ENCODE measurements at regions not wholly inside any gene's neighbourhood (a gene's known extent, or its start where the extent isn't known, plus 50 kb on each side); places are given as distances from the start of the nearest gene placed in this dataset.

GRCh38 chr16:14325502-14326401 is 254.6 kb downstream of the MRTFB start (continued):
- TF ChIP-seq ZIC2 (tag by site-specific recombination; IDR thresholded peaks at IDR 0.05) (peak; percentile 86), ZNF530 (tag by site-specific recombination; IDR thresholded peaks at IDR 0.05; ENCODE audit: low read depth) (no peak), ZNF529 (tag by site-specific recombination; IDR thresholded peaks at IDR 0.05; ENCODE audit: insufficient replicate concordance) (no peak), OVOL3 (tag by site-specific recombination; IDR thresholded peaks at IDR 0.05) (peak; percentile 58; the same call in 1 of the 2 replicates), ZNF558 (tag by site-specific recombination; IDR thresholded peaks at IDR 0.05) (0 out of 2 replicates have a peak, but pooled peaks have one; percentile 29), ZSCAN5A (tag by site-specific recombination; IDR thresholded peaks at IDR 0.05) (no peak), ZNF248 (tag by site-specific recombination; IDR thresholded peaks at IDR 0.05) (no peak), KLF1 (tag by site-specific recombination; IDR thresholded peaks at IDR 0.05) (no peak), RBAK (tag by site-specific recombination; IDR thresholded peaks at IDR 0.05) (no peak), PRDM6 (tag by site-specific recombination; IDR thresholded peaks at IDR 0.05) (peak; percentile 98), KLF8 (tag by site-specific recombination; IDR thresholded peaks at IDR 0.05) (0 out of 2 replicates have a peak, but pooled peaks have one; percentile 32), ZNF391 (tag by site-specific recombination; IDR thresholded peaks at IDR 0.05; ENCODE audit: borderline replicate concordance, low read depth) (no peak), ZNF664 (tag by site-specific recombination; IDR thresholded peaks at IDR 0.05) (peak; percentile 38; the same call in 1 of the 2 replicates), ZNF560 (tag by site-specific recombination; IDR thresholded peaks at IDR 0.05; ENCODE audit: borderline replicate concordance) (no peak), BCL11B (tag by site-specific recombination; IDR thresholded peaks at IDR 0.05; ENCODE audit: low read depth) (peak; percentile 91), ZNF221 (tag by site-specific recombination; IDR thresholded peaks at IDR 0.05; ENCODE audit: borderline replicate concordance) (no peak), ZNF280D (tag by site-specific recombination; IDR thresholded peaks at IDR 0.05) (no peak), YY1 (tag by site-specific recombination; IDR thresholded peaks at IDR 0.05) (0 out of 2 replicates have a peak, but pooled peaks have one; percentile 36), ZNF544 (tag by site-specific recombination; IDR thresholded peaks at IDR 0.05) (no peak), ZNF239 (tag by site-specific recombination; IDR thresholded peaks at IDR 0.05) (no peak), ZNF645 (tag by site-specific recombination; IDR thresholded peaks at IDR 0.05) (no peak), ZNF639 (tag by site-specific recombination; IDR thresholded peaks at IDR 0.05) (0 out of 2 replicates have a peak, but pooled peaks have one; percentile 37), ZSCAN30 (tag by site-specific recombination; IDR thresholded peaks at IDR 0.05) (peak; percentile 80; the same call in 1 of the 2 replicates), ZBTB44 (tag by site-specific recombination; IDR thresholded peaks at IDR 0.05) (peak; percentile 84), ZNF292 (tag by site-specific recombination; IDR thresholded peaks at IDR 0.05; ENCODE audit: borderline replicate concordance, low read depth) (no peak), ZNF24 (tag by site-specific recombination; IDR thresholded peaks at IDR 0.05) (peak; percentile 87), ZBTB21 (tag by site-specific recombination; IDR thresholded peaks at IDR 0.05) (peak; percentile 63; the same call in 1 of the 2 replicates), GLIS1 (tag by site-specific recombination; IDR thresholded peaks at IDR 0.05) (no peak), ZNF10 (tag by site-specific recombination; IDR thresholded peaks at IDR 0.05) (0 out of 2 replicates have a peak, but pooled peaks have one; percentile 67)

Measured in HEK293 (cell line).